Occipital lobe (tissue), 1 donor: ENCODE measurements at regions not wholly inside any gene's neighbourhood (a gene's known extent, or its start where the extent isn't known, plus 50 kb on each side); places are given as distances from the start of the nearest gene placed in this dataset.

Experiments
- DNase-seq: peaks from one replicate; lab custom pipeline; 2025; lab: John Stamatoyannopoulos, UW

DNA sequence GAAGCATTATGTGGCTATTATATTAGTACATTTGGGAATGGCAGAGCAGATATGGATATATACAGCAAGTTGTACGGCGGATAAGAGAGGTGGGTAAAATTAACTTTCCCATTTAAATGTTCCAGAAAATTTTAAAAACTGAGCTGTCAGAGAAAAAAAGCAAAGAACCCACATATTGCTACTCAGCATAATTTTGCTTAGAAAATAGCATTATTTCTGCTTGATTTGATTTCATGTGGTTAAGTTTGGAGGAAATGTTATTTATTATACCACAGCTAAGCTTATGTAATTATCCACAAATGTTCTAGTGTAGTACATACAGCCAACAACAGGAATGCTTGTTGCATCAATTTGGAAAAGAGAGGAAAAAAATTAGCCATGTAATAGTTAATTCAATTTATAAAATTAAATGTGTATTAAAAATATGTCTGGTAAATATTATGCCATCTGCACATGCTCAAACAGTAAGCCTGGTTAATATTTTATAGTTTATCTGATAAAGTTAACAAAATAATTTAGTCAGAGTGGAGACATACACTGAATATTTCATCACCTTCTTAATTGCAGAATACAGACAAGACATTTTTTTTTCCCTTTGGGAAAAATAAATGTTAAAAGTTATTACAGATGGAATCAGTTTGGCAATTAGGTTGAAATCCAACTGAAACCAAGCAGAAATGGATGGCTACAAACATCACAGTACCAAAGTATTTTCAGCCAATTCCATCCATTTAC lies 172.1 kb upstream of the ID4 start:
- DNase-seq: no peak

GRCh38 chr6:19665613-19665909 lies 171.6 kb upstream of the ID4 start:
- DNase-seq: no peak

- no peak for DNase-seq
Observed at GRCh38 chr6:19668710-19669109, 168.5 kb upstream of the ID4 start.

DNA sequence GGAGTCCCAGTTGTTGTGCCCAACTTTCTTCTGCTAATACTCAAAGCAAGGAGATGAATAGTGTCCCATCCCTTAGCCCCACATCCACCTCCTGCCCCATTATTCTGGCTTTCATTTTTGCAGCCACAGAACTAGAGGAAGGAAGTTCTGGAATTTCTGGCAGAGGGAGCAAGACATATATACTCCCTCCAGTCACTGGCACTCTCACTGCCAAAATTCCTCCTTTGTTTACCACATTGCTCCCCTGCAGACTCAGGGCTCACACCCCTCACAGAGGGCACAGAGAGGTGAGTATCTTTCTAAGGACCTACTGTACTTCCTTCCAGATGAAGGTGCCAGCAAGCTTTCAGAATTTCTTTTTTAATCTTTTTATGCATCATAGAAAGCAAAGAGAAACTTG lies 168.0 kb upstream of the ID4 start:
- DNase-seq: no peak

DNA sequence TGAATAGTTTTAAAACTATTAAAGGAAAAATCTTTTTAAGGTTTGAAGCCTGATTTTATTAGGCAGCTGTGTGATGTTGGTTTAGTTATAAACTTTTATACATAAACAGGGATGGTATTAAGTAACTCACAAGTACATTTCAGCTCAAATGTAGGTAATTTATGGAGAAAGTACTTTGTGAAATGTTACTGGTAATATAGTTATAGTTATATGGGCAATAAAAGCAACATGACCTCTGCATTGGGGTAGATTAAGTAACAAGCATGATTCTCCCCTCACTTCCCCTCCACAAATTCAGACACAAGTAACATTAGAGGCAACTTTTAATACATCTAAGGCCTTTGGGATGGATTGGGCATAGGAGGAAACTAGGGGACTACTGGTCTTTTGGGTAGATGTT lies 154.3 kb upstream of the ID4 start:
- DNase-seq: no peak

- DNase-seq: no peak
Observed at GRCh38 chr6:19690325-19691075, 146.7 kb upstream of the ID4 start.

GRCh38 chr6:19691465-19692167 lies 145.6 kb upstream of the ID4 start:
- DNase-seq: peak; percentile 37

DNA sequence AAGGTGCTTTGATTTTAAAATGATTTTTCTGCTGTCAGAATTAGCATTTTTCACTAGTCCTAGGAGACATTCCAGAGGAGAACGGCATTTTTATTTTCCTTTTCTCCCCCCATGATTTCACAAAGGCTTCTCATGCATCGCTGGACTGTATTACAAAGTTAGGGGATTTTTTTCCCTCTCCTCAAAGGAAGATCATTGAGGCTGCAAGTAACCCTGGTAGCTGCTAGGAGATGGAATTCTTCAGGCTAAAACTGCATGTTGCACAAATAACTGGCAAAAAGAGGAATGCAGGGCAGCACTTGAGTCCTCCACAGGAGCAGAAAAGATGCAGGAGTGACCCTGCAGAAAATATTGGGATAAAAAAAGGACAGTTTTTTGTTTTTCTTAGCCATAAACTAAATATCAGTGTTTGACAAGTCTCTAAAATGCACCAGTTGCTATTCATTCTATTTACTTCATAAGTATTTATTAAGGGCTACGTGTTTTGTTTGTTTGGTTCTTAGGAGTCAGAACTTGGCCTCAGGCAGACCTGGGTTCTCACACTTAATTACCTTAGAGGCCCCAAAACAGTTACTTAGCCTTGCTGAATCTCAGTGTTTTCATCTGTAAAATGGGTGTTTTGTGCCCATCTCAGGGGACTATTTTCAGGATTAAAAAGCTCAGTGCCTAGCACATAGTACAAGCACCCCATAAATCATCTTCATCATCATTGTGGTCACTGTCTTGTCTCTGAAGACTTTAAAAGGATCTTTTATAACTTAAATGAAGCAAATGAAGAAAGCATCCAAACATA lies 144.5 kb upstream of the ID4 start:
- no peak for DNase-seq

GRCh38 chr6:19694697-19695096 lies 142.5 kb upstream of the ID4 start:
- DNase-seq: no peak

- no peak for DNase-seq
Observed at GRCh38 chr6:19697744-19698290, 139.4 kb upstream of the ID4 start.

GRCh38 chr6:19699932-19700331 lies 137.2 kb upstream of the ID4 start:
- no peak for DNase-seq

DNA sequence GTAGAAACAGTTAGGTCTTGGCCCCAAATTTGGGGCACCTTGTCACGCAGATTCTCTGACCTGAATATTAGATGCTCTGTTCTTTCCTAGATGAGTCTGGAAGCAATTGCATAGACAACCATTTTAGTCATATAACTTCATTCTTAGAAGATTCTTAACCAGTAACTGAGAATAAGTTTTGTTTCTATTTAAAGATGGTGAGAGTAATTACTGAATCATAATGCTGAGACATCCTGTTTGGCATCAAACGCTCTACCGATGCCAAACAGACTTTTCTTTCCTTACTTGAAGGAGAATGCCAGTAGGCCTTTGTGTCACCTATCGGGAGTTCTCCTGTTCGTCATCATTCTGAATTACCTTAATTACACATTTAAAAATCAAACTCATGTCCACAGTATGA lies 131.6 kb upstream of the ID4 start:
- no peak for DNase-seq

GRCh38 chr6:19712012-19712688 lies 125.0 kb upstream of the ID4 start:
- DNase-seq: no peak

GRCh38 chr6:19712998-19713397 lies 124.2 kb upstream of the ID4 start:
- no peak for DNase-seq

DNA sequence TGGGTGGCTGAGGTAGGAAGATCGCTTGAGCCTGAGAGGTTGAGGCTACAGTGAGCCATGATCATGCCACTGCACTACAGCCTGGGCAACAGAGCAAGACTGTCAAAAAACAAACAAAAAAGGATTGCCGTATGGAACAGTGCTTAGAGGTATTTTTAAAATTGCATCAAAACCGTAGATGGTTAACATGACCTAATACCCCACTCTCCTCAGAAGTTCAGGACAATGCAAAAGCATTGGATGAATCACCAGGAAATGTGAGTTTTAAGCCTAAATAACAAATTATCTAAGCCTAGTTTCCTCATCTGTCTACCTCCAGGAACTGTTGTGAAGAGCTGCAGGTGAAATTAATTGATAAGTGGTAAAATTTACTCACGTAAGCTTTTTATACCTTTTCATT lies 123.8 kb upstream of the ID4 start:
- no peak for DNase-seq

DNA sequence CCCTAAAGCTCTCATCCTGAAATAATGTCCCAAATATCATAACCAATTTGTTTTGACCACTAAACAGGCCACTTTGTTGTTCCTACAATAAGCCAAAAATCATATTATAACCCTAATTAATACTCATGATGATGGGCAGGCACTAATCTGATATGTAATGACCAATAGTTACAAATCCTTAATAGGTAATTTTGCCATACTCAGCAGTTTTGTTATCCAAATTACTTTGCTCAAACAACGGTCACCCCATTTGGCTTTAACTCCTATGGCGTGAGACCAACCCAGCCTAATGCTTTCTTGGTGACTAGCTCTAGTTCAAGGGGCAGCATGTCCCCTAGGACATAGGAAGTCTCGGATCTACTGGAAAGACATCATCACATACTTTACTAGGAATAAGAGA lies 123.2 kb upstream of the ID4 start:
- DNase-seq: no peak

DNA sequence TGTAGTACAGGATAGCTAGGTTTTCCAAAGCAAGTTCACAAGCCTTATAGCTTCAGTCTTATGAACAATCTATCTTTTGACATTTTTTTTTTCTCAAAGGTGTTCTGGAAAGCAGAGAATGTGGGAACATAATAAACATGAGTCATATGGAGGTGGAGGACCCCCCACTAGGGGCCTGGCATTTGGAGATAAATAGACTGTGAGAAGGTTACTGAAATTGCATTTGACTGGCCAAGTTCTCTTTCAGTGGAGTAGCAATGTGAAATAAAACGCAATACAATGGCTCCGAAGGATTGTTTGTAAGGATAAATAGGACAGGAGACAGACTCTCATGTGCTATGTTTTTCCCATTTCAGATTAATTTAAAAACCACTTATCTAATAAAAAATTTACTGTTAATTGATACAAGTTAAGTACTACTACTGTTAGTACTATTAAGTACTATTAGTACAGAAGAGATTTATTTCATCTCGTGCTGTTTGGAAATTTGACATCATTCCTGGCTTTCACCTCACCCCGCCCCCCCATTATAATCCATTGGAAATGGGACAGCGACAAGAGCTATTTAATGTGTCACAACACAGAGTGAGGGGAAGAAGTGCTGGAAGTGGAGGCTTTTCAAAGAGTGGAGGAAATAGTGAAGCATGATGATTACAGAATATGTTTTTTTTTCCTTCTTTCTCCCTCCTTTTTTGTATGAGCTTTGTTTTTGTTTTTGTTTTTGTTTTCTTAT lies 122.6 kb upstream of the ID4 start:
- no peak for DNase-seq

GRCh38 chr6:19715167-19715551 lies 122.0 kb upstream of the ID4 start:
- no peak for DNase-seq

GRCh38 chr6:19719691-19720128 lies 117.5 kb upstream of the ID4 start:
- no peak for DNase-seq

- no peak for DNase-seq
Observed at GRCh38 chr6:19721766-19722377, 115.3 kb upstream of the ID4 start.
